OCI-LY1 (cell line): ENCODE measurements at regions not wholly inside any gene's neighbourhood (a gene's known extent, or its start where the extent isn't known, plus 50 kb on each side); places are given as distances from the start of the nearest gene placed in this dataset.

ENCODE experiments used
- H2AFZ ChIP-seq: fragments of 200-600 bp; sonication (generic), shearing (Covaris generic); 2 replicates; pipeline ENCODE4 v1.6.0; 2014; ENCODE audit warnings: antibody characterized with exemption, mild to moderate bottlenecking, low read length
- H3F3A ChIP-seq: fragments of 200-600 bp; sonication (generic), shearing (Covaris generic); 2 replicates; pipeline ENCODE4 v1.6.0; 2014; ENCODE audit warnings: mild to moderate bottlenecking, antibody characterized with exemption, low read length, moderate library complexity; ENCODE audit not compliant: insufficient read depth
- H3K27ac ChIP-seq: fragments of 200-600 bp; sonication (generic); 2 replicates; pipeline ENCODE4 v1.5.1; 2014; ENCODE audit warnings: low read length, mixed run types, mild to moderate bottlenecking, low read depth; ENCODE audit not compliant: poor library complexity, severe bottlenecking
- H3K27me3 ChIP-seq: fragments of 200-600 bp; sonication (generic); 2 replicates; pipeline ENCODE4 v1.6.0; 2014; ENCODE audit warnings: antibody characterized with exemption, mild to moderate bottlenecking, low read length, moderate library complexity; ENCODE audit not compliant: insufficient read depth
- H3K36me3 ChIP-seq: fragments of 200-600 bp; sonication (generic); 2 replicates; pipeline ENCODE4 v1.6.1; 2014; ENCODE audit warnings: mild to moderate bottlenecking, antibody characterized with exemption, low read length, moderate library complexity, mixed read lengths; ENCODE audit not compliant: insufficient read depth
- H3K4me1 ChIP-seq: fragments of 200-600 bp; sonication (generic); 2 replicates; pipeline ENCODE4 v1.5.1; 2014; ENCODE audit warnings: mild to moderate bottlenecking, low read length, moderate library complexity; ENCODE audit not compliant: insufficient read depth, severe bottlenecking
- H3K4me2 ChIP-seq: fragments of 200-600 bp; sonication (generic), shearing (Covaris generic); 2 replicates; pipeline ENCODE4 v1.6.1; 2014; ENCODE audit warnings: low read length
- H3K4me3 ChIP-seq: fragments of 200-600 bp; sonication (generic); 2 replicates; pipeline ENCODE4 v1.5.1; 2014; ENCODE audit warnings: low read length, low read depth, mild to moderate bottlenecking, mixed read lengths; ENCODE audit not compliant: poor library complexity, severe bottlenecking
- H3K79me2 ChIP-seq: fragments of 200-600 bp; shearing (Covaris generic); 2 replicates; pipeline ENCODE4 v1.6.1; 2016; ENCODE audit warnings: mixed run types, low read length, mixed read lengths; ENCODE audit not compliant: insufficient read depth
- H3K9ac ChIP-seq: fragments of 200-600 bp; sonication (generic), shearing (Covaris generic); 2 replicates; pipeline ENCODE4 v1.6.1; 2014; ENCODE audit warnings: mild to moderate bottlenecking, low read length, mixed read lengths
- H3K9me2 ChIP-seq: fragments of 200-600 bp; sonication (generic), shearing (Covaris generic); 2 replicates; pipeline ENCODE4 v1.6.1; 2014; ENCODE audit warnings: low read depth, mild to moderate bottlenecking, low read length, mixed read lengths
- H3K9me3 ChIP-seq: fragments of 200-600 bp; shearing (Covaris generic); 2 replicates; pipeline ENCODE4 v1.6.1; 2014; ENCODE audit warnings: low read length, mixed read lengths
- H4K20me1 ChIP-seq: fragments of 200-600 bp; sonication (generic), shearing (Covaris generic); 2 replicates; pipeline ENCODE4 v1.6.0; 2016; ENCODE audit warnings: mild to moderate bottlenecking, low read length; ENCODE audit not compliant: insufficient read depth
- CTCF ChIP-seq: fragments of 200-600 bp; sonication (generic), shearing (Covaris generic); IDR thresholded peaks from 2 replicates; pipeline ENCODE4 v1.5.1; 2017; ENCODE audit warnings: mild to moderate bottlenecking, antibody characterized with exemption, low read length, moderate library complexity, mixed read lengths
- EZH2 ChIP-seq: fragments of 200-600 bp; sonication (generic), shearing (Covaris generic); IDR thresholded peaks from 2 replicates; pipeline ENCODE4 v1.8.0; 2017; ENCODE audit warnings: borderline replicate concordance, mixed run types, mild to moderate bottlenecking, antibody characterized with exemption, low read length, moderate library complexity, mixed read lengths

GRCh38 chr2:190787743-190788235 lies 92.8 kb upstream of the GLS start:
- no peak overlapping the region for H3K4me3 ChIP-seq
- no peaks in the 10 kb centered on the region for H3F3A ChIP-seq
- H3K4me1 ChIP-seq = no peaks in the 10 kb centered on the region
- H4K20me1 ChIP-seq = no peaks in the 10 kb centered on the region
- no peak overlapping the region for H3K4me2 ChIP-seq
- no peaks in the 10 kb centered on the region for H3K79me2 ChIP-seq
- H2AFZ ChIP-seq = no peak overlapping the region
- peaks cover 3% of the 10 kb centered on the region; the same call in 1 of the 2 replicates for H3K9me3 ChIP-seq
- H3K27ac ChIP-seq = no peak overlapping the region
- TF ChIP-seq EZH2 (no peak), CTCF (no peak)
- H3K9me2 ChIP-seq = no peaks in the 10 kb centered on the region
- no peaks in the 10 kb centered on the region for H3K36me3 ChIP-seq
- no peak overlapping the region for H3K9ac ChIP-seq
- H3K27me3 ChIP-seq = peaks cover 4% of the 10 kb centered on the region; the same call in 1 of the 2 replicates

- Histone ChIP-seq H3K4me2 (no peak overlapping the region), H3F3A (no peaks in the 10 kb centered on the region), H3K79me2 (no peaks in the 10 kb centered on the region)
These were observed 91.3 kb upstream of the GLS start for GRCh38 chr2:190789074-190790004.

GRCh38 chr2:190791347-190791975 lies 89.2 kb upstream of the GLS start:
- no peak overlapping the region for H2AFZ ChIP-seq
- H4K20me1 ChIP-seq = no peaks in the 10 kb centered on the region
- H3K36me3 ChIP-seq = no peaks in the 10 kb centered on the region
- H3K27ac ChIP-seq = no peak overlapping the region
- no peaks in the 10 kb centered on the region for H3K9me2 ChIP-seq
- H3K4me2 ChIP-seq = no peak overlapping the region
- no peaks in the 10 kb centered on the region for H3K27me3 ChIP-seq
- H3K9ac ChIP-seq = no peak overlapping the region
- H3K4me3 ChIP-seq = no peak overlapping the region
- H3K4me1 ChIP-seq = no peaks in the 10 kb centered on the region
- no peaks in the 10 kb centered on the region for H3K9me3 ChIP-seq
- TF ChIP-seq CTCF (no peak), EZH2 (no peak)
- no peaks in the 10 kb centered on the region for H3K79me2 ChIP-seq
- no peaks in the 10 kb centered on the region for H3F3A ChIP-seq

More at GRCh38 chr2:190789074-190790004, 91.3 kb upstream of the GLS start:
- H3K9me2 ChIP-seq = no peaks in the 10 kb centered on the region
- no peak overlapping the region for H3K4me3 ChIP-seq
- no peaks in the 10 kb centered on the region for H4K20me1 ChIP-seq
- H3K27me3 ChIP-seq = no peaks in the 10 kb centered on the region
- TF ChIP-seq CTCF = no peak
- H3K9ac ChIP-seq = no peak overlapping the region
- no peak overlapping the region for H3K27ac ChIP-seq
- H3K36me3 ChIP-seq = no peaks in the 10 kb centered on the region
- no peaks in the 10 kb centered on the region for H3K4me1 ChIP-seq
- no peaks in the 10 kb centered on the region for H3K9me3 ChIP-seq
- no peak overlapping the region for H2AFZ ChIP-seq
